Omental fat pad (tissue), 3 donors: ENCODE measurements at regions not wholly inside any gene's neighbourhood (a gene's known extent, or its start where the extent isn't known, plus 50 kb on each side); places are given as distances from the start of the nearest gene placed in this dataset.

ENCODE experiments used
- ATAC-seq: fragments of 150-250 bp; one replicate; pipeline ENCODE4 v1.9.1; 2016; ENCODE audit warnings: mild to moderate bottlenecking, moderate library complexity; ENCODE audit not compliant: low FRiP score
- DNase-seq: peaks from one replicate; pipeline ENCODE4 v3.0.0-alpha.2; 2019; ENCODE audit warnings: low spot score
- CTCF ChIP-seq, 3 donors: fragments of 450-650 bp; IDR thresholded peaks; one replicate each; pipeline ENCODE4 v1.5.1; 2016 to 2017; ENCODE audit warnings: antibody characterized with exemption in 3 of 3, mild to moderate bottlenecking in 3 of 3, moderate library complexity in 2 of 3

DNA sequence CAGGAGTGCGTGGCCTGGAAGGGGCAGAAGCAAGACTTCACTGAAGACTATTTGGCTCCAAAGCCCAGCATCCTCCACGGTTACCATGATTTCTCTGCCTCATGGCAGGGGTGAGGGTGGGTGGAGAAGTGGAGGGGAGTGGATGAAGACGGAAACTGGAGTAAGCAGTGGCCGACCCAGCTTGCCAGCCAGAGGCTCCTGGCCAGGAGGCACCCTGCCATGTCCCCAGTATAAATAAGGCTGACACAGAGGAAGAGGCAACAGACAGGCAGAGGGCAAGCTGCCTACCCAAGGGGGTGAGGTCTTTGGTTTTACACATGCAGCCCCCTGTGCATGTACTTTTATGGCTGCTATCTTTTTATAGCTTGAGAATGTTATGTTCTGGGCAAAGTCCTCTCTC, 102.6 kb upstream of the TBX20 start:
- no peak for ATAC-seq
- TF ChIP-seq CTCF (IDR thresholded peaks at IDR 0.05): no peak

DNA sequence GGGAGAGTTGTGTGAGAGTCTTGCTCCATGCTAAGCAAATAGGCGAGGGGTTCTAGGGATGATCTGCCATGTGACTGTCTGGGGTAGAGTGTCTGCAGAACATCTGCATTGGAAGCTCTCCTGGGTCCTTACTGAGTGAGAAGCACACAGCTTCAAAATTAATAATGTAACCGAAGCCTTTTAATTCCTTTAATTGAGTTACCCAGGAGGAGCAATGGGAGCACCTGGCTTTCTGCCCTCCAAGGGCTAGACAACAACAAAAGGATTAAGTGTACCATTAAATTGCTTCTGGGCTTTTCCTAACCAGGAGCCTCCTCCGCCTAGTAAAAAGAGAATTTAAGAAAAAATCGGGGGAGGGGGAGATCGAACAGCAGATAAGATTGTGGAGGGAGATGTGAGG, 102.0 kb upstream of the TBX20 start:
- no peak for TF ChIP-seq CTCF (IDR thresholded peaks at IDR 0.05)
- DNase-seq (no peak), ATAC-seq (no peak)

More for the DNA sequence above, 102.6 kb upstream of the TBX20 start:
- DNase-seq: no peak

GRCh38 chr7:35355199-35355598, 101.3 kb upstream of the TBX20 start:
- TF ChIP-seq CTCF (IDR thresholded peaks at IDR 0.05): no peak
- ATAC-seq: no peak
- no peak for DNase-seq

- no peak for TF ChIP-seq CTCF (IDR thresholded peaks at IDR 0.05)
- ATAC-seq: no peak
- no peak for DNase-seq
Measured at GRCh38 chr7:35353481-35353880, 99.6 kb upstream of the TBX20 start.

DNA sequence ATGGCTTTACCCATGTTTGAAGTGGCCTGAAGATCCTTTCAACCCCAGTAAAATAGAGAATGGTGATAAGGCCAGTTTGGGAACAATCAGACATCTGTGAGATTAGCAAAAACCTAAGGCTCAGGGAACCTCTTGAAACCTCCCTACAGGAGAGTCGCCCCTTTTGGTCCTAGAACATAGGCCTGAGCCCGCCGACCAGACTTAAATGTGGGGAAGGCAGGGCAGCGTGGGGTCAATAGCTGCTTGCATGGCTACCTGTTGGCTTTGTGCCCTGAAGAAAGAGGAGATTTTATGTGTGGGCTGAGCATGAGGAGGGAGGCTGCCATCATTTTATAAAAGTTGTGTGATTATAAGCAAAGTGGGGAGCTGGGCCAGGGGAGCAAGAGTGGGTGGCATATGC, 97.6 kb upstream of the TBX20 start:
- TF ChIP-seq CTCF (IDR thresholded peaks at IDR 0.05): no peak
- ATAC-seq (no peak), DNase-seq (no peak)

DNA sequence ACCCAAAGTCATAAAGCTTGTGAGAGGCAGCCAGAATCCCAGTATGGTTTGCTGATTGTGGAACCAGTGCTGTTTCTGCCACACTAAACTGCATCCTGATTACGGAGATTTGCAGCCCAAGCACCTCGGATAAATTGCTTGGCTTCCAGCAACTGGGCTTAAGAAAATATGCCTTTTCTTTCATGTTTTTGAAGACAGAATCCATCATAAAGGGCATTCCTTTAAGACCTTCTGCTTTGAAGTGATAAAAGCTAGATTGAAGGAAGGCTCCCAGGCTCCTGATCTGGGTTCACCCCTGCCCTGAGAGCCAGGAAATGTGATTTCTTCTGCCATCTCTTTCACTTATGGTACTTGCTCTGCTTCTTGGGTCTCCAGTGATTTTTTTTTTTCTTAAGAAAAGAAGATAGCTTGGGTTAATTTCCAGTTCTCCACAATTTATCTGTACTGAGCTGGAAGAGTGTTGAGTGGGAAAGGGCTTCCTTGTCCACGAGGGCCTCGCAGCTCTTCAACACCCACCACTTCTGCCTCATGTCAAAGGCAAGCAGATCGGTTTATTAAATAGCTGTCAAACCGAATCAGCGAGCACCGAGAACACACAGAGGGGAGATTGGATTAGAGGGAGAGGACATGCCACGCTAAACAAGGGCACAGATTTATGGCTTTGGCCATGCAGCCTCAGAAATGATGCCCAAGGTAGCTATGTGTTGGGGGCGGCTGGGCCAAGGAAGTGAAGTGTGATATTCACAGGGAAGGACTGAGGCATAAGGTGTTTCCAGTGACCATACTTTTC, 94.9 kb upstream of the TBX20 start:
- no peak for TF ChIP-seq CTCF (IDR thresholded peaks at IDR 0.05)
- DNase-seq (no peak), ATAC-seq (no peak)

DNA sequence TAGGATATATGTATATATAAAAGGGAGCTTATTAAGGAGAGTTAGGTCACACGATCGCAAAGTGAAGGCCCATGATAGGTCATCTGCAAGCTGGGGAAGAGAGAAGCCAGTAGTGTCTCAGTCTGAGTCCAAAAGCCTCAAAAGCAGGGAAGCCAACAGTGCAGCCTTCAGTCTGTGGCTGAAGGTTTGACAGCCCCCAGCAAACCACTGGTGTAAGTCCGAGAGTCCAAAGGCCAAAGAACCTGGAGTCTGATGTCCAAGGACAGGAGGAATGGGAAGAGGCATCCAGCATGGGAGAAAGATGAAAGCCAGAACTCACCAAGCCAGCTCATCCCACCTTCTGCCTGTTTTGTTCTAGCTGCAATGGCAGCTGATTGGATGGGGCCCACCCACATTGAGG, 88.9 kb upstream of the TBX20 start:
- ATAC-seq (no peak), DNase-seq (no peak)
- TF ChIP-seq CTCF (IDR thresholded peaks at IDR 0.05): no peak
